GM13976 (cell line): ENCODE measurements at regions not wholly inside any gene's neighbourhood (a gene's known extent, or its start where the extent isn't known, plus 50 kb on each side); places are given as distances from the start of the nearest gene placed in this dataset.

ENCODE experiments used
- DNase-seq: peaks from one replicate; pipeline ENCODE4 v3.0.0; 2012; ENCODE audit warnings: low spot score
- in situ Hi-C: fragments of 300-500 bp; cut with MboI; formaldehyde crosslinking; loops from one replicate; pipeline ENCODE4 v1.12.0; 2022; ENCODE audit warnings: low sequenced_read_pairs, mixed read lengths, inconsistent platforms; ENCODE audit not compliant: unreplicated experiment
- TF ChIP-seq, protein P1 (sequence below): IDR thresholded peaks from 2 replicates; pipeline ENCODE4 v1.5.1; 2012; ENCODE audit warnings: borderline replicate concordance, mild to moderate bottlenecking; ENCODE audit not compliant: insufficient read depth; ENCODE audit errors: extremely low read depth, missing control alignments, control extremely low read depth

DNA sequence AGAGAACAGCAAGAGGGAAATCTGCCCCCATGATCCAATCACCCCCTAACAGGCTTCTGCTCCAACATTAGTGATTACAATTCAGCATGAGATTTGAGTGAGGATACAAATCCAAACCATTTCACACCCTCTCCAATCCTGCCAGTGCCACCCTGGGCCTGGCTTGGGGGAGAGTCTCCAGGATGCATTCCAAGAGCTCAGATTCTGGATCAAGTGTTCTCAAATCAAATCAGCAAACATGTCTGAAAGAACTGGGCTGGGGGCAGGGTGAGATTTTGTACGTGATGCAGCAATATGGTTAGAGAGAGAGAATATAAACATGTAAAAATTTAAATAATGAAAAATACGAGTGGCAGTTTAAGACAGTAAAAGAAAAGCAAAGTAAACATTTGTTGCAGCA, 2100.9 kb upstream of the CELF4 start:
- in situ Hi-C loops: no loop called here
- TF ChIP-seq, protein P1, sequence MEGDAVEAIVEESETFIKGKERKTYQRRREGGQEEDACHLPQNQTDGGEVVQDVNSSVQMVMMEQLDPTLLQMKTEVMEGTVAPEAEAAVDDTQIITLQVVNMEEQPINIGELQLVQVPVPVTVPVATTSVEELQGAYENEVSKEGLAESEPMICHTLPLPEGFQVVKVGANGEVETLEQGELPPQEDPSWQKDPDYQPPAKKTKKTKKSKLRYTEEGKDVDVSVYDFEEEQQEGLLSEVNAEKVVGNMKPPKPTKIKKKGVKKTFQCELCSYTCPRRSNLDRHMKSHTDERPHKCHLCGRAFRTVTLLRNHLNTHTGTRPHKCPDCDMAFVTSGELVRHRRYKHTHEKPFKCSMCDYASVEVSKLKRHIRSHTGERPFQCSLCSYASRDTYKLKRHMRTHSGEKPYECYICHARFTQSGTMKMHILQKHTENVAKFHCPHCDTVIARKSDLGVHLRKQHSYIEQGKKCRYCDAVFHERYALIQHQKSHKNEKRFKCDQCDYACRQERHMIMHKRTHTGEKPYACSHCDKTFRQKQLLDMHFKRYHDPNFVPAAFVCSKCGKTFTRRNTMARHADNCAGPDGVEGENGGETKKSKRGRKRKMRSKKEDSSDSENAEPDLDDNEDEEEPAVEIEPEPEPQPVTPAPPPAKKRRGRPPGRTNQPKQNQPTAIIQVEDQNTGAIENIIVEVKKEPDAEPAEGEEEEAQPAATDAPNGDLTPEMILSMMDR: no peak
- no peak for DNase-seq

- DNase-seq: no peak
- in situ Hi-C loops: no loop called here
- TF ChIP-seq, protein P1: no peak
Measured at GRCh38 chr18:39661856-39662366, 2096.3 kb upstream of the CELF4 start.

DNA sequence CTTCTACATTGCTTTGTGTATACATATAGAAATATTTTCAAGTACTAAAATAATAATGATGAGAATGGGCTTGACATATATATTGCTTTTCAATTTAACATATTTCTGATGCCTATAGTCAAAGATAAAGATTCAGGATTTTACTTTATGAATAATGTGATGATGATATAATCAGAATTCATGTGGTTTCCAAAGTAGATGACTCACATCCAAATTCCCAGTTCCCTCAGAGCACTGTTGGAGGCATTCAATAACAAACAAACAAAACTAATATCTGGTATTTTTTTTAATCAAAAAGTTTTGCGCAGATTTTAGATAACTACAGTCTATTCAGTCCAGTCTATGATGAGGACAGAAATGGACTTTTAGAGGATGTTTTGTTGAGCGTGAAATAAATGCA, 2094.5 kb upstream of the CELF4 start:
- no peak for DNase-seq
- TF ChIP-seq, protein P1: no peak
- in situ Hi-C loops: no loop called here

GRCh38 chr18:39655341-39655740, 2089.7 kb upstream of the CELF4 start:
- TF ChIP-seq, protein P1: no peak
- DNase-seq: no peak
- in situ Hi-C loops: no loop called here

DNA sequence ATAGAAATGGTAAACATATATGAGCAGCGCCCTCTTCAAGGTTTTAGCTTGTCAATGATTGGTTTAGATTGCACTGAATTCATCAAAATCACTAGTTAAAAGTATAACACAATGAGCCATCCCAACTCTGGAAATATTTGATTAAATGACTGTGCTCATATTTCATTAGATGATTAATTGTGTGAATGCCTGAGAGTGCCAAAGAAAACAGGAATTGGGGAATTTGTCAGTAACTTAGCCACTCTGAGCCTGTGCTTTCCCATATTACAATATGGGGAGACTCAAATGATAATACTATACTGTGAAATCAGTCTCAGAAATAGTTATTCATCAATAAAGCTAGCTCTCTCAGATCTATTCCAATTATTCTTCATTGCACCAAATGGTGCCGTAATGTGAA, 2087.6 kb upstream of the CELF4 start:
- TF ChIP-seq, protein P1: no peak
- no peak for DNase-seq
- in situ Hi-C loops: no loop called here

- TF ChIP-seq, protein P1: no peak
- no peak for DNase-seq
- in situ Hi-C loops: no loop called here
Measured at GRCh38 chr18:39648616-39649015, 2083.0 kb upstream of the CELF4 start.

- in situ Hi-C loops: no loop called here
- no peak for DNase-seq
- TF ChIP-seq, protein P1: no peak
Measured at GRCh38 chr18:39647627-39648534, 2082.3 kb upstream of the CELF4 start.
